ENCODE measurements at regions not wholly inside any gene's neighbourhood (a gene's known extent, or its start where the extent isn't known, plus 50 kb on each side); places are given as distances from the start of the nearest gene placed in this dataset.

- in situ Hi-C loops (cut with MboI; ENCODE audit: low pct_unique_long_range_greater_than_20kb, low sequenced_read_pairs, unreplicated experiment): no loop called here
- no peak for DNase-seq (ENCODE audit: low spot score)
- TF ChIP-seq CTCF (IDR thresholded peaks at IDR 0.05; ENCODE audit: extremely low read depth, insufficient read depth, missing control alignments): no peak
Observed at GRCh38 chr3:81237181-81237580, 524.3 kb downstream of the GBE1 start.

DNA sequence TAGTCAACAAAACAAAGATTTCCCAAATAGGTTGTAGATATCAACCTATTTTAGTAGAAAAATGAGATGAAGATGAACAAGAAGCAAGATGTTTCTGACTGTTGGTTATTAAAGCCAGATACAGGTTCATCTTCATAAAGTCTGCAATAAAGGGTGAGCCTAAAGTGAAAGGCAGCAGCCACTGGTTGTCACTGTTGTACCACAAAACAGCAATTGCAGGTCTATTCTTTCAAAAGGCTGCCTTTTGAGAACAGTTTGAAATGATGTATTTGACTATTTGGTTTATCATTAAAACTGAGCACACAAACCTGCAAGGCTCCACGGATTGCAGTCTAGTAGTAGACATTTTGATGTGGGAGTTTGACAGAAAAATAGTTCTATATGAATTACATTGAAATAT is 543.4 kb downstream of the GBE1 start:
- peak; percentile 39 for TF ChIP-seq CTCF (IDR thresholded peaks at IDR 0.05; ENCODE audit: extremely low read depth, insufficient read depth, missing control alignments)
- in situ Hi-C loops (cut with MboI; ENCODE audit: low pct_unique_long_range_greater_than_20kb, low sequenced_read_pairs, unreplicated experiment): no loop called here
- DNase-seq (ENCODE audit: low spot score): no peak

DNA sequence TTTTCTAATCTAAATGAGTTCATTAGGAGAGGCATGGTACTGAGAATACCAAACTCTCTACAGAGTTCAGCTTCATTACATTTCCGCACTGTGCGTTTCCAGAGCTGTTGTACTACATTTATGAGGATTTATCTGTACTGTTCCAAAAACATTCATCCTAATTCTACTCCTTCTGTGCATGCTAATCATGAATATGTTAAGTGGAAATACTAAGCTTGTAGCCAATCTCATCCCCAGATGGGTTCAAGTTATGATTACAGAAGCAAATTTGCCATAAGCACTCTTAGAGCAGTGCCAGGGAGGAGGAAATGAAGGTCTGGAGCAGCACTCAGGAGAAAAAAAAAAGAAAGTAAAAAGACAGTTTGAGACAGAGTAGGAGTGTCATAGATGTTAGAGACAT is 544.3 kb downstream of the GBE1 start:
- TF ChIP-seq CTCF (IDR thresholded peaks at IDR 0.05; ENCODE audit: extremely low read depth, insufficient read depth, missing control alignments): no peak
- in situ Hi-C loops (cut with MboI; ENCODE audit: low pct_unique_long_range_greater_than_20kb, low sequenced_read_pairs, unreplicated experiment): no loop called here
- no peak for DNase-seq (ENCODE audit: low spot score)

- in situ Hi-C loops (cut with MboI; ENCODE audit: low pct_unique_long_range_greater_than_20kb, low sequenced_read_pairs, unreplicated experiment): no loop called here
- no peak for TF ChIP-seq CTCF (IDR thresholded peaks at IDR 0.05; ENCODE audit: extremely low read depth, insufficient read depth, missing control alignments)
- no peak for DNase-seq (ENCODE audit: low spot score)
Observed at GRCh38 chr3:81216192-81216591, 545.3 kb downstream of the GBE1 start.

DNA sequence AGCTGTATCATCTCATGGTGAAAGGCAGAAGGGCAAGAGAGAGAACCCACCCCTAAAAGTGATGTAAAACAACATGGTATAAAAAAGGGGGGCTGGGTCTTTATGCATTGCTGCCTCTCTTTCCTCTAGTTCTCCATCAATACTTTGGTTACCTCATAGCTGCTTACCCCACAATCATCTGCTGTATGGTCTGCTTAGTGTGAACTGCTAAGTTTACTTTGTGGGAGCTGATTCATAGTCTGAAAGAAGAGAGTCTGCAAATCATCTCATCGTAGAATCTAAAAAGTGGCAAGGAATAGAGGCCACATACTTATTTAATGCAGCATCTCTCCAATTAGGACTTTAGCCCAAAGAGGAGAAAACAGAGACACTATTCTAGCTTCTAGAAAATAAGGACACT is 546.8 kb downstream of the GBE1 start:
- no peak for TF ChIP-seq CTCF (IDR thresholded peaks at IDR 0.05; ENCODE audit: extremely low read depth, insufficient read depth, missing control alignments)
- in situ Hi-C loops (cut with MboI; ENCODE audit: low pct_unique_long_range_greater_than_20kb, low sequenced_read_pairs, unreplicated experiment): no loop called here
- DNase-seq (ENCODE audit: low spot score): no peak

DNA sequence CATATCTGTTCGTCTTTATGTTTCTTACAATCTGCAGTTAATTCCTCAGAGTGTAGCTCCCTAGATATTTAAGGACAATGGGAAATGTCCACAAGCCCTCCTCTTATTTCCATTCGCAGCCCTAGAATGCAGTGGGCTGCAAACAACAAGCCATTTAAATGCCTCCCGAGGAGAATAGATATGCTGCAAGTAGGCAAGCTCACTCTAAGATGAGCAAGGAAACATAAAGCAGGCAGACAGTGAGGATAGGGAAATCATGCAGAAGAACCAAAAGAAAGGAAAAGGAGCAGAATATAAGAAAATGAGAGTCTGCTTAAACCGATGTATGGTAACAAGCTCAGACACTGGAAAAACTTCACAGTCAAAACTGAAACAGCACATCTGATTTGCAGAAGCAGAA is 561.9 kb downstream of the GBE1 start:
- in situ Hi-C loops (cut with MboI; ENCODE audit: low pct_unique_long_range_greater_than_20kb, low sequenced_read_pairs, unreplicated experiment): no loop called here
- no peak for TF ChIP-seq CTCF (IDR thresholded peaks at IDR 0.05; ENCODE audit: extremely low read depth, insufficient read depth, missing control alignments)

DNA sequence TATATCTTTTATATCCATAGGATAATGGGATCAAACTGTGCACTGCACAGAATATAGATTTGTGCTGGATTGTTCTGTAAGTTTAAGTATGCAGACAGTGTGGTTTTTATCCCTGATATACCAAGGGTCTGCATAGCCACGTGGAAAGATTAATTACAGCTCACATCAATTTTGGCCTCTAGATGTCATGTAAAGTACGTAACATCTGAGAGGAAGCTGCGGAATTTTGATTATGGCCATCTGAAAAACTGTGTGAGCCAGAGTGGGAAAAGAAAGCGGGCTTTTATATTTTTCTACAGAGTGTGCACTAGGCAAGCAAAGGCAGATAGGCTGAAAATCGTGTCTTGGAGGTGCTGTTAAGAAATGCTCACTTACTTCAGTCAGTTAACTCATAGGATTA is 562.7 kb downstream of the GBE1 start:
- no peak for TF ChIP-seq CTCF (IDR thresholded peaks at IDR 0.05; ENCODE audit: extremely low read depth, insufficient read depth, missing control alignments)
- DNase-seq (ENCODE audit: low spot score): no peak
- in situ Hi-C loops (cut with MboI; ENCODE audit: low pct_unique_long_range_greater_than_20kb, low sequenced_read_pairs, unreplicated experiment): no loop called here

More for the DNA sequence above, 561.9 kb downstream of the GBE1 start:
- no peak for DNase-seq (ENCODE audit: low spot score)
